BE2C (cell line): ENCODE measurements at regions not wholly inside any gene's neighbourhood (a gene's known extent, or its start where the extent isn't known, plus 50 kb on each side); places are given as distances from the start of the nearest gene placed in this dataset.

Experiments
- DNase-seq: peaks from one replicate; pipeline ENCODE4 v3.0.0-alpha.2; 2020
- H3K27me3 ChIP-seq: fragments of 250-450 bp; sonication (Bioruptor Pico); 2 replicates; pipeline ENCODE4 v1.5.1; 2020; ENCODE audit warnings: mild to moderate bottlenecking
- H3K36me3 ChIP-seq: fragments of 250-450 bp; sonication (Bioruptor Pico); 2 replicates; pipeline ENCODE4 v1.5.1; 2020; ENCODE audit warnings: mild to moderate bottlenecking
- H3K4me1 ChIP-seq: fragments of 250-450 bp; sonication (Bioruptor Pico); 2 replicates; pipeline ENCODE4 v1.5.1; 2020
- H3K4me3 ChIP-seq: 2 replicates; pipeline ENCODE4 v1.5.1; 2011; ENCODE audit warnings: low read depth, low read length
- H3K9me3 ChIP-seq: fragments of 250-450 bp; sonication (Bioruptor Pico); 2 replicates; pipeline ENCODE4 v1.5.1; 2020
- CTCF ChIP-seq: IDR thresholded peaks from 2 replicates; pipeline ENCODE4 v1.5.1; 2012; ENCODE audit warnings: mild to moderate bottlenecking, low read depth, low read length

GRCh38 chr2:13607139-13607538 is 890.4 kb downstream of the TRIB2 start:
- Histone ChIP-seq H3K4me1 (peaks cover 32% of the 10 kb centered on the region), H3K9me3 (no peaks in the 10 kb centered on the region; the same call in 1 of the 2 replicates), H3K27me3 (no peaks in the 10 kb centered on the region), H3K4me3 (no peak overlapping the region), H3K36me3 (peaks cover 12% of the 10 kb centered on the region)
- no peak for TF ChIP-seq CTCF
- DNase-seq = no peak

- Histone ChIP-seq H3K27me3 (no peaks in the 10 kb centered on the region), H3K4me3 (no peak overlapping the region), H3K36me3 (peaks cover 13% of the 10 kb centered on the region), H3K4me1 (peaks cover 12% of the 10 kb centered on the region), H3K9me3 (no peaks in the 10 kb centered on the region; the same call in 1 of the 2 replicates)
- no peak for DNase-seq
- TF ChIP-seq CTCF = no peak
These were observed 895.2 kb downstream of the TRIB2 start for GRCh38 chr2:13611939-13612338.

GRCh38 chr2:13616059-13616458 is 899.3 kb downstream of the TRIB2 start:
- Histone ChIP-seq H3K4me1 (peaks cover 7% of the 10 kb centered on the region; the same call in 1 of the 2 replicates), H3K9me3 (no peaks in the 10 kb centered on the region), H3K27me3 (no peaks in the 10 kb centered on the region), H3K36me3 (peaks cover 3% of the 10 kb centered on the region; the same call in 1 of the 2 replicates), H3K4me3 (no peak overlapping the region)
- DNase-seq = no peak
- TF ChIP-seq CTCF = no peak

GRCh38 chr2:13616616-13617015 is 899.9 kb downstream of the TRIB2 start:
- H3K36me3 ChIP-seq = peaks cover 3% of the 10 kb centered on the region; the same call in 1 of the 2 replicates
- H3K27me3 ChIP-seq = no peaks in the 10 kb centered on the region
- no peak for TF ChIP-seq CTCF
- peak; percentile 68 for DNase-seq
- H3K9me3 ChIP-seq = no peaks in the 10 kb centered on the region
- H3K4me3 ChIP-seq = no peak overlapping the region
- H3K4me1 ChIP-seq = peaks cover 7% of the 10 kb centered on the region; the same call in 1 of the 2 replicates

- no peak for TF ChIP-seq CTCF
- Histone ChIP-seq H3K9me3 (no peaks in the 10 kb centered on the region), H3K4me1 (peaks cover 3% of the 10 kb centered on the region; the same call in 1 of the 2 replicates), H3K4me3 (no peak overlapping the region), H3K36me3 (no peaks in the 10 kb centered on the region), H3K27me3 (no peaks in the 10 kb centered on the region)
- no peak for DNase-seq
These were observed 911.4 kb downstream of the TRIB2 start for GRCh38 chr2:13628122-13628521.

- H3K9me3 ChIP-seq = no peaks in the 10 kb centered on the region
- no peaks in the 10 kb centered on the region for H3K27me3 ChIP-seq
- no peak for DNase-seq
- H3K4me1 ChIP-seq = no peaks in the 10 kb centered on the region
- no peak for TF ChIP-seq CTCF
- H3K36me3 ChIP-seq = no peaks in the 10 kb centered on the region
- H3K4me3 ChIP-seq = no peak overlapping the region
These were observed 921.4 kb downstream of the TRIB2 start for GRCh38 chr2:13638181-13638580.
